NB4 (cell line): ENCODE measurements at regions not wholly inside any gene's neighbourhood (a gene's known extent, or its start where the extent isn't known, plus 50 kb on each side); places are given as distances from the start of the nearest gene placed in this dataset.

Experiments
- CTCF ChIP-seq: IDR thresholded peaks from one replicate; pipeline ENCODE4 v1.5.1; 2012; ENCODE audit warnings: low read depth, low read length
- MYC ChIP-seq: IDR thresholded peaks from 2 replicates; pipeline ENCODE4 v1.6.1; 2011; ENCODE audit warnings: low read depth, low read length

GRCh38 chr3:127084401-127084990 is 101.6 kb downstream of the PLXNA1 start:
- TF ChIP-seq CTCF, result no peak
- TF ChIP-seq MYC, result no peak
